ENCODE measurements at regions not wholly inside any gene's neighbourhood (a gene's known extent, or its start where the extent isn't known, plus 50 kb on each side); places are given as distances from the start of the nearest gene placed in this dataset.

- TF ChIP-seq FOXP1 (CRISPR knock-in tag; IDR thresholded peaks at IDR 0.05; ENCODE audit: borderline replicate concordance) (no peak), STAT6 (CRISPR knock-in tag; conservative IDR thresholded peaks at IDR 0.05; ENCODE audit: low read depth) (no peak), ZNF138 (CRISPR knock-in tag; conservative IDR thresholded peaks at IDR 0.05) (no peak), ARID4B (CRISPR knock-in tag; IDR thresholded peaks at IDR 0.05; ENCODE audit: borderline replicate concordance) (no peak), ATF1 (CRISPR knock-in tag; IDR thresholded peaks at IDR 0.05) (no peak), CTCF (IDR thresholded peaks at IDR 0.05) (no peak), CDX4 (CRISPR knock-in tag; IDR thresholded peaks at IDR 0.05; ENCODE audit: borderline replicate concordance) (no peak), GABPB1 (CRISPR knock-in tag; IDR thresholded peaks at IDR 0.05) (no peak), NFATC4 (CRISPR knock-in tag; IDR thresholded peaks at IDR 0.05) (no peak), TEAD4 (CRISPR knock-in tag; IDR thresholded peaks at IDR 0.05) (no peak), JUN (CRISPR knock-in tag; IDR thresholded peaks at IDR 0.05) (no peak), NR1H2 (CRISPR knock-in tag; IDR thresholded peaks at IDR 0.05) (no peak), SOX15 (CRISPR knock-in tag; IDR thresholded peaks at IDR 0.05) (no peak), NR2C2 (CRISPR knock-in tag; IDR thresholded peaks at IDR 0.05) (no peak)
These were observed 848.0 kb downstream of the LTN1 start for GRCh38 chr21:28144653-28145052.
